Osteoblast (primary cell): ENCODE measurements at regions not wholly inside any gene's neighbourhood (a gene's known extent, or its start where the extent isn't known, plus 50 kb on each side); places are given as distances from the start of the nearest gene placed in this dataset.

Experiments used
- DNase-seq: peaks from one replicate; pipeline ENCODE4 v3.0.0; 2011; ENCODE audit warnings: low spot score, mixed read lengths; ENCODE audit not compliant: insufficient read length; ENCODE audit errors: missing footprints
- H2AFZ ChIP-seq: 2 replicates; pipeline ENCODE4 v1.6.0; 2011; ENCODE audit warnings: mild to moderate bottlenecking, low read length
- H3K27ac ChIP-seq: 2 replicates; pipeline ENCODE4 v1.5.1; 2011; ENCODE audit warnings: mild to moderate bottlenecking, low read depth, low read length, moderate library complexity
- H3K27me3 ChIP-seq: 2 replicates; pipeline ENCODE4 v1.6.0; 2012; ENCODE audit warnings: mild to moderate bottlenecking, control low read depth, inconsistent platforms, low read length, moderate library complexity; ENCODE audit not compliant: insufficient read depth
- H3K36me3 ChIP-seq: 2 replicates; pipeline ENCODE4 v1.5.1; 2011; ENCODE audit warnings: mild to moderate bottlenecking, low read length, control low read depth, moderate library complexity; ENCODE audit not compliant: insufficient read depth
- H3K4me1 ChIP-seq: 2 replicates; pipeline ENCODE4 v1.5.1; 2011; ENCODE audit warnings: mild to moderate bottlenecking, low read length, control low read depth, moderate library complexity; ENCODE audit not compliant: insufficient read depth
- H3K4me2 ChIP-seq: 2 replicates; pipeline ENCODE4 v1.6.0; 2011; ENCODE audit warnings: mild to moderate bottlenecking, low read length; ENCODE audit not compliant: insufficient read depth
- H3K4me3 ChIP-seq: fragments of 200-600 bp; sonication (generic); 3 replicates; pipeline ENCODE4 v1.5.1; 2012; ENCODE audit warnings: mild to moderate bottlenecking, low read length, inconsistent platforms; ENCODE audit not compliant: insufficient read depth
- H3K79me2 ChIP-seq: 2 replicates; pipeline ENCODE4 v1.6.0; 2012; ENCODE audit warnings: mild to moderate bottlenecking, low read length, control low read depth, inconsistent platforms; ENCODE audit not compliant: insufficient read depth
- H3K9me3 ChIP-seq: 2 replicates; pipeline ENCODE4 v1.5.1; 2011; ENCODE audit warnings: low read depth, low read length, control low read depth
- H4K20me1 ChIP-seq: 2 replicates; pipeline ENCODE4 v1.6.0; 2012; ENCODE audit warnings: mild to moderate bottlenecking, low read length, control low read depth; ENCODE audit not compliant: insufficient read depth
- TF ChIP-seq, protein P1 (sequence below): IDR thresholded peaks from 2 replicates; pipeline ENCODE4 v1.5.1; 2011; ENCODE audit warnings: mild to moderate bottlenecking, low read depth, low read length, moderate library complexity; ENCODE audit errors: extremely low read depth

DNA sequence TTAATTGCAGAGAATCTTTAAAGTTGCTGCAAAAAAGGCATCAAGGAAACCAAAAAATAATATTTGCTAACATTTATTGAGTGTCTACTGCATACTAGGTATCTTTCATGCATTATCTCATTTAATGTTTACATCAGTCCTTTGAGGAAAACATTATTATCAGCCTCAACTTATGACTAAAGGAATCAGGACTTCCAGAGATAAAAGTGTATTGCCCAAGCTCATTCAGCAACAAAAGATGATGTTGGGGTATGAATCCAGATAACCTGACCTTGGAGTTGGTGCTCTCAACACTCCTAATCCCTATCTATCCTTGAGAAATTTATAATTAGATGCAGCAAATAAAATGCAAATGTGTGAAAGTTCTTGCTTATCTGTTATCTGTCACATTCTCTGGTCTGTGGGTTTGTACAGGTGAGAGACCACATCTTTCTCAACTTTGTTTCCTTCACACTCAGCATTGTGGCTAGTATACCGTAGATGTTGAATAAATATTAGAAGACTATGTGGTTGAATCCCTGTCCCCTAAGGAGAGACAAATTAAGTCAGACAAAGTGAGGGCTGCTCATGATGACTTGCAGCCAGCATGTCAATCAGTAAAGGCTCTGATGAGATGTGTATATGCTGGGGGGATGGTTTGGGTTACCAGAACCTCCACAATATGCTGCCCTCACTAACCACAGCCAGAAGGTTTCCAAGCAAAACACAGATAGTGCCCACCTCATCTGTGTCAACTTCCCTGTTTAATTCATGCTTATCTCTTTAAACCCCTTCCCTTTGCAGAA, 82.6 kb downstream of the NOG start:
- no peak overlapping the region for H3K4me2 ChIP-seq
- no peak overlapping the region for H3K27ac ChIP-seq
- no peaks in the 10 kb centered on the region for H3K9me3 ChIP-seq
- peaks cover 52% of the 10 kb centered on the region for H3K27me3 ChIP-seq
- no peaks in the 10 kb centered on the region for H4K20me1 ChIP-seq
- DNase-seq = no peak
- H3K4me1 ChIP-seq = peaks cover 4% of the 10 kb centered on the region
- no peaks in the 10 kb centered on the region for H3K36me3 ChIP-seq
- H2AFZ ChIP-seq = no peak overlapping the region
- no peak overlapping the region for H3K4me3 ChIP-seq
- H3K79me2 ChIP-seq = no peaks in the 10 kb centered on the region
- TF ChIP-seq, protein P1, sequence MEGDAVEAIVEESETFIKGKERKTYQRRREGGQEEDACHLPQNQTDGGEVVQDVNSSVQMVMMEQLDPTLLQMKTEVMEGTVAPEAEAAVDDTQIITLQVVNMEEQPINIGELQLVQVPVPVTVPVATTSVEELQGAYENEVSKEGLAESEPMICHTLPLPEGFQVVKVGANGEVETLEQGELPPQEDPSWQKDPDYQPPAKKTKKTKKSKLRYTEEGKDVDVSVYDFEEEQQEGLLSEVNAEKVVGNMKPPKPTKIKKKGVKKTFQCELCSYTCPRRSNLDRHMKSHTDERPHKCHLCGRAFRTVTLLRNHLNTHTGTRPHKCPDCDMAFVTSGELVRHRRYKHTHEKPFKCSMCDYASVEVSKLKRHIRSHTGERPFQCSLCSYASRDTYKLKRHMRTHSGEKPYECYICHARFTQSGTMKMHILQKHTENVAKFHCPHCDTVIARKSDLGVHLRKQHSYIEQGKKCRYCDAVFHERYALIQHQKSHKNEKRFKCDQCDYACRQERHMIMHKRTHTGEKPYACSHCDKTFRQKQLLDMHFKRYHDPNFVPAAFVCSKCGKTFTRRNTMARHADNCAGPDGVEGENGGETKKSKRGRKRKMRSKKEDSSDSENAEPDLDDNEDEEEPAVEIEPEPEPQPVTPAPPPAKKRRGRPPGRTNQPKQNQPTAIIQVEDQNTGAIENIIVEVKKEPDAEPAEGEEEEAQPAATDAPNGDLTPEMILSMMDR = no peak

DNA sequence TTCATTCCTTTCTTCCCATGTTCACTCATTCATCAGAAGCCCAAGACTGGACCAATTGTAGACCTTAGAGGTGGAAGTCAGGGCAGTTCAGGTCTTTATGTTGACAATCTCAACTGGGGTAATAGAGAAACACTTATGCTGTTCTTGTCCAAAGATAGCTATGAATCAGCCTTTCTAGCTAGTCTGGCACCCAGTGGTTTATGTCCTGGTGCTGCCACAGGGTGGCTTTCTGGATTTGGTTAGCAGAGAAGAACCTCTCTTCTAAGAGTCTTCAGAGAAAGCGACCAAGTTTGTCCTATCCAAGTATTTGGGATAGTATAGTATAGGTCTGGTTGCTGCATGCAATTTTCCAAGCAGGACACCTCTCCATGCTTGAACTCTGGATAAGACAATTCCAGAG, 83.3 kb downstream of the NOG start:
- TF ChIP-seq, protein P1 = peak; percentile 28
- Histone ChIP-seq H3K9me3 (no peaks in the 10 kb centered on the region), H3K4me3 (no peak overlapping the region), H3K27ac (no peak overlapping the region), H3K4me1 (peaks cover 10% of the 10 kb centered on the region), H3K79me2 (no peaks in the 10 kb centered on the region), H3K36me3 (no peaks in the 10 kb centered on the region), H3K4me2 (no peak overlapping the region), H2AFZ (no peak overlapping the region), H3K27me3 (peaks cover 52% of the 10 kb centered on the region), H4K20me1 (no peaks in the 10 kb centered on the region)
- no peak for DNase-seq

DNA sequence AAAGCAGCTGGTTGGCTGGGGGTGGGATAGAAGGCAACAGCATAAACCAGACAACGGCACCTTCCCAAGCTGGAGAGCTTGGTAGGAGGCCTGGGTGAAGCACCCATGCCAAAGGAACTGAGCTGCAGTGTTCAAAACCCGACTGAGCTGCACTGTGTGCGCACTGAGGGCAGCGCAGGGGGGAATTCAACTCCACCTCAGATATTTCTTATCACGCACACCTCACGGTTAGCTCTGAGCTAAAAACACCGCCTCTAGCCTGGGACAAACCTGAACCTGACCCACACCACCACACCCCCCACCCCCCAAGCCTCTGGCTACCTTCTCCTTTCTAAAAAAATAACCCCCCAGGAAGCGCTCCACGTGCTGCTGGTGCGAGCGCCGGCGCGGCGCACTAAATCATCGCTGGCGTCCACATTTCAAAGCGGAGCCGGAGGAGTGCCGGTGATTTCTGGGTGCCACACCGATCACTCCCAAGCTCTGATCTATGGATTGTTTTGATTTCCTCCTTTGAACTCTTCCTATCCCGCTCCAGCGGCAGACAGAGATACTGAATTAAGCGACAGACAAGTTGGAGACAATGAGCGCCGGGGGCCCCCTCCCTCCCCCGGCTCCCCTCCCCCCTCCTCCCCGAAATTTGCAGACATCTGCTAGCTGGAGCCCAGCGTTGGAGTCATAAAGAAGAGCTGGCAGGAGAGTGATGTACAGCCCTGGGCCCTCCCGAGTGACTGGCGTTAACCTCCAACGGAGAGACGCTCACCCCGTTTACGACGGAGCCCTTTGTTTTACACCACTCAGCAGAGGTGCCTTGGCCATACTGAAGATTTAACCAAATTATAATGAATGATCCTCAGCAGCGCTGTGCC, 85.0 kb downstream of the NOG start:
- Histone ChIP-seq H3K27ac (no peak overlapping the region), H2AFZ (peak overlapping the region; percentile 61), H3K4me3 (peak overlapping the region; percentile 47), H3K79me2 (no peaks in the 10 kb centered on the region), H4K20me1 (no peaks in the 10 kb centered on the region), H3K4me2 (peak overlapping the region; percentile 80), H3K36me3 (no peaks in the 10 kb centered on the region), H3K9me3 (no peaks in the 10 kb centered on the region), H3K4me1 (peaks cover 15% of the 10 kb centered on the region), H3K27me3 (peaks cover 51% of the 10 kb centered on the region)
- DNase-seq = no peak
- TF ChIP-seq, protein P1 = no peak
